HUES64 (cell line): ENCODE measurements at regions not wholly inside any gene's neighbourhood (a gene's known extent, or its start where the extent isn't known, plus 50 kb on each side); places are given as distances from the start of the nearest gene placed in this dataset.
"Not testable (repeated sequence)": the region's sequence is repeated elsewhere in the genome, so short reads cannot be mapped to it uniquely, and the experiment has no call there.

Source experiments
- H3K27ac ChIP-seq: 2 replicates; pipeline ENCODE4 v1.7.0; 2013; ENCODE audit warnings: low read depth, low read length, inconsistent platforms
- H3K27me3 ChIP-seq: 2 replicates; pipeline ENCODE4 v1.6.1; 2013; ENCODE audit warnings: mild to moderate bottlenecking, low read length; ENCODE audit not compliant: insufficient read depth
- H3K36me3 ChIP-seq: 2 replicates; pipeline ENCODE4 v1.6.1; 2013; ENCODE audit warnings: mild to moderate bottlenecking, low read length; ENCODE audit not compliant: insufficient read depth
- H3K4me1 ChIP-seq: 2 replicates; pipeline ENCODE4 v1.6.1; 2013; ENCODE audit warnings: mild to moderate bottlenecking, low read length, moderate library complexity; ENCODE audit not compliant: insufficient read depth
- H3K4me3 ChIP-seq: 2 replicates; pipeline ENCODE4 v1.5.1; 2013; ENCODE audit warnings: mild to moderate bottlenecking, low read length, moderate library complexity
- H3K9ac ChIP-seq: 2 replicates; pipeline ENCODE4 v1.6.1; 2013; ENCODE audit warnings: mild to moderate bottlenecking, low read depth, low read length
- H3K9me3 ChIP-seq: 2 replicates; pipeline ENCODE4 v1.6.1; 2013; ENCODE audit warnings: low read depth, low read length; ENCODE audit not compliant: insufficient read depth
- WGBS: fragments of 150-250, 120-280 bp; methylation state at CpG from one replicate; pipeline ENCODE4 v1.1.7; 2013; ENCODE audit warnings: missing lambda C conversion rate; 5-methylcytosine and 5-hydroxymethylcytosine counted together

DNA sequence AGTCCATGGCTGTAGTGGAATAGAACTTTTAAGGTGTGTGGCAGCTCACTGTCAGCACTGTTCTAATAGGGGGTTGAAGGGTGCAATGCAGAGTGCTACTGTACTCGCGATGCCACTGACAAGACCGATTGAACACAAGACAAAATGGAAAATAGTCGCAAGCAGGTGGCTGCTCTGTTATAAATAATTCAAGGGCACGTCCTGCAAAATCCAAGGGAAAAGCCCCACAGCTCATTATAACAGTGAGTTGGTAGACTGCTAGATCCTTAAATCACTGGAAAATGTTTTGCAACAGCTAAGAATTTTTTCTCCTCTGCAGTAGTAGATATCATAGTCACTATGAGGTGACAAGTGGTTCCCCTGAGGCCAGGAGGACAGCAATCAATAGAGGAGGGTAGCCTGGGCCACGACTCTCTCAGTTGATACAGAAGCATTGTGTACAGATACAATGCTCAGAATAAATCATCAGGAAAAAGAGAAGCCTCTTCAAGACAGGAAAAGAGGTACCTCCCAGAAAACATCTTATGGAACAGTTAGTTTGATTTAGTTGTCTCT lies 926.3 kb downstream of the TLE4 start:
- H3K36me3 ChIP-seq: no peaks in the 10 kb centered on the region
- H3K9me3 ChIP-seq: no peaks in the 10 kb centered on the region
- H3K27ac ChIP-seq: no peak overlapping the region
- no peaks in the 10 kb centered on the region for H3K27me3 ChIP-seq
- 92% methylated on average over 6 of the region's 6 CpGs for WGBS
- H3K4me1 ChIP-seq: no peaks in the 10 kb centered on the region
- H3K9ac ChIP-seq: no peak overlapping the region
- no peak overlapping the region for H3K4me3 ChIP-seq

GRCh38 chr9:80496901-80497556 lies 925.3 kb downstream of the TLE4 start:
- no peak overlapping the region for H3K27ac ChIP-seq
- no peaks in the 10 kb centered on the region for H3K27me3 ChIP-seq
- no peaks in the 10 kb centered on the region for H3K9me3 ChIP-seq
- no peak overlapping the region for H3K9ac ChIP-seq
- no peak overlapping the region for H3K4me3 ChIP-seq
- WGBS: 95% methylated on average over 10 of the region's 12 CpGs
- no peaks in the 10 kb centered on the region for H3K4me1 ChIP-seq
- H3K36me3 ChIP-seq: no peaks in the 10 kb centered on the region

- no peaks in the 10 kb centered on the region for H3K27me3 ChIP-seq
- no peak overlapping the region for H3K9ac ChIP-seq
- H3K9me3 ChIP-seq: no peaks in the 10 kb centered on the region
- H3K27ac ChIP-seq: no peak overlapping the region
- H3K4me1 ChIP-seq: no peaks in the 10 kb centered on the region
- no peak overlapping the region for H3K4me3 ChIP-seq
- H3K36me3 ChIP-seq: no peaks in the 10 kb centered on the region
Observed at GRCh38 chr9:80493258-80493657, 921.5 kb downstream of the TLE4 start.

GRCh38 chr9:80492221-80492620 lies 920.5 kb downstream of the TLE4 start:
- H3K27me3 ChIP-seq: no peaks in the 10 kb centered on the region
- no peaks in the 10 kb centered on the region for H3K4me1 ChIP-seq
- H3K36me3 ChIP-seq: no peaks in the 10 kb centered on the region
- H3K9me3 ChIP-seq: no peaks in the 10 kb centered on the region
- H3K27ac ChIP-seq: no peak overlapping the region
- 86% methylated on average over 3 of the region's 3 CpGs for WGBS
- no peak overlapping the region for H3K9ac ChIP-seq
- H3K4me3 ChIP-seq: no peak overlapping the region

- Histone ChIP-seq H3K4me1 (no peaks in the 10 kb centered on the region), H3K27ac (no peak overlapping the region), H3K4me3 (no peak overlapping the region), H3K27me3 (no peaks in the 10 kb centered on the region), H3K9ac (no peak overlapping the region), H3K9me3 (no peaks in the 10 kb centered on the region), H3K36me3 (no peaks in the 10 kb centered on the region)
- WGBS: over 99% methylated on average over 4 of the region's 4 CpGs
Observed at GRCh38 chr9:80491086-80491696, 919.4 kb downstream of the TLE4 start.

DNA sequence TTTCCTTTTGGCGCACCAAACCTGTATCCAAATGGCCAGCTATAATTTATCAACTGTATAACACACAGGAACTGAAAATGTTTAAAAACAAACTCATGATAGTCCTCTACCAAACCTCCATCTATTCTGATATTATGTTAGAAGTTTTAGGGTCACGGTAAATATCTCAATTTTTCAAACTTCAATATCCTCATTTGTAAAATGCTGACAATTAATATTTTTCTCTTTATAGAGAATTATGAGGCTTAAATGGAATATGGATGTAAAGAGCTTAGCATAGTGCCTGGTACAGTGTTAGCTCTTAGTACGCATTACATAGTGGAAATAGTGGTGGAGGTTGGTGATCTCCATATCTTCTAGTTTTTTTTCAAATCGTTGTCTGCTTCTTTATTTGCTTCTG lies 917.6 kb downstream of the TLE4 start:
- Histone ChIP-seq H3K27ac (no peak overlapping the region), H3K4me1 (no peaks in the 10 kb centered on the region), H3K4me3 (no peak overlapping the region), H3K9me3 (no peaks in the 10 kb centered on the region), H3K27me3 (no peaks in the 10 kb centered on the region), H3K36me3 (no peaks in the 10 kb centered on the region), H3K9ac (no peak overlapping the region)
- 93% methylated on average over 2 of the region's 4 CpGs for WGBS

- H3K36me3 ChIP-seq: no peaks in the 10 kb centered on the region
- no peaks in the 10 kb centered on the region for H3K4me1 ChIP-seq
- no peak overlapping the region for H3K9ac ChIP-seq
- H3K4me3 ChIP-seq: no peak overlapping the region
- no peaks in the 10 kb centered on the region for H3K27me3 ChIP-seq
- H3K9me3 ChIP-seq: no peaks in the 10 kb centered on the region
- WGBS: 90% methylated on average over 2 of the region's 3 CpGs
- no peak overlapping the region for H3K27ac ChIP-seq
Observed at GRCh38 chr9:80485420-80486250, 913.9 kb downstream of the TLE4 start.

DNA sequence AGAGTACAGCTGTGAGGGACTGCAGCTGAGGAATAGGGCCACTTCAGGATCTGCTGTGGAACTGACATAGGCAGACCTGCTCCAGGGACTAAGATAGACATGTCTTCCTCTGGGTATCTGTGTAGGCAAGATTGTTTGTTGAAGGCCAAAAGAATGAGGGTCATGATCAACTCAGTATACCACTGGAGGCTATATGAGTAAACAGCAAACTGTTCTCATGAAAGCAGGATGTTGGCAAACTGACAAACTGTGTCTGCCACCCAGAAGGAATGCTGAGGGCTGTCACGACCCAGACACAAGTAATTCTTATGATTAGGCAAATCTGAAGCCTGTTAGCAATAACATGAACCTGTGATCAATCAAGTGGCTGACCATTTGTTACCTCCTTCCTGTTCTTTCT lies 910.5 kb downstream of the TLE4 start:
- not testable (repeated sequence) for H3K4me3 ChIP-seq, H3K4me1 ChIP-seq, H3K36me3 ChIP-seq, H3K9me3 ChIP-seq, H3K27ac ChIP-seq, H3K9ac ChIP-seq, H3K27me3 ChIP-seq
- 85% methylated on average over 1 of the region's 1 CpG for WGBS

DNA sequence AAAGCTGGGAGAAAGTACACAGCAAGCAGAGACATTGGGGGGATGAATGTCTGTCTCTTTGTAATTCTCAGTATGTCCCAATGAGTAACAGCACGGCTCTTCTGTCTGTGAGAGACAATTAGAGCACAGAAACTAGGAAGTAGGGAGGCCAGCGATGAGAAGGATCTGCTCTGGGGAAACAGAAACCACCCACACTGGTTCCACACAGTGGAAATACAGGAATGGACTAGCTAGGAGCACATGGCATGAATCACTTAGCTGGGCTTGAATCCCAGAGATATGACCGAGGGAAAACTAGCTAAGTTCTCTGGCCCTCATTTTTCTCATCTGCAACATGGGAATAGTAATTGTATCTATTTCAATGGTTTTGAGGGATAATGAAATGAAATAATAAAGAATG lies 895.9 kb downstream of the TLE4 start:
- Histone ChIP-seq H3K9me3 (no peaks in the 10 kb centered on the region), H3K9ac (no peak overlapping the region), H3K4me3 (no peak overlapping the region), H3K27ac (no peak overlapping the region), H3K36me3 (no peaks in the 10 kb centered on the region), H3K27me3 (no peaks in the 10 kb centered on the region), H3K4me1 (no peaks in the 10 kb centered on the region)
- WGBS: 89% methylated on average over 3 of the region's 3 CpGs

- Histone ChIP-seq H3K4me3 (no peak overlapping the region), H3K9me3 (no peaks in the 10 kb centered on the region; the same call in 1 of the 2 replicates), H3K9ac (no peak overlapping the region), H3K27me3 (no peaks in the 10 kb centered on the region), H3K27ac (no peak overlapping the region), H3K36me3 (no peaks in the 10 kb centered on the region), H3K4me1 (no peaks in the 10 kb centered on the region)
- WGBS: 100% methylated on average over 2 of the region's 3 CpGs
Observed at GRCh38 chr9:80465556-80465955, 893.8 kb downstream of the TLE4 start.

DNA sequence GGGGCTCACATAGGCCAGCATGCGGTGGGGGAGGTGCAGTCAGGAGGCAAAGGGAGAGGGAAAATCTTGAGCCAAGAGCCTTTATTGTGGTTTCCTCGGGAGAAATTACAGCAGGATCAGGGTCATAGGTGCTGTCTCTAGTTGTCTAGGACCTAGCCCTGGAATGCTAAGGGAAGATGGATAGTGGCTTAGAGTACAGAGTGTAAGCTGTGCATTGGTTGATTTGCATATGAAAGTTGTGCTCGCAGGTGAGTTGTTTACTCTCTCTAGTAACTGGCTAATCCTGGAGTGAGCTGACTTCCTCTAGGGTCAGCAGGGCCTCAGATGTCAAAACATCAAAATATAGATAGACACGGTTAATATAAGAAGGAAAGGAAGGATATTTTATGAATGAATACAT lies 877.7 kb downstream of the TLE4 start:
- Histone ChIP-seq H3K9ac (no peak overlapping the region), H3K27ac (no peak overlapping the region), H3K4me1 (peaks cover 13% of the 10 kb centered on the region; the same call in 1 of the 2 replicates), H3K27me3 (no peaks in the 10 kb centered on the region), H3K36me3 (no peaks in the 10 kb centered on the region), H3K4me3 (no peak overlapping the region), H3K9me3 (no peaks in the 10 kb centered on the region)
- 63% methylated on average over 3 of the region's 4 CpGs for WGBS
